HL-60 (cell line): ENCODE measurements at regions not wholly inside any gene's neighbourhood (a gene's known extent, or its start where the extent isn't known, plus 50 kb on each side); places are given as distances from the start of the nearest gene placed in this dataset.

Source experiments
- DNase-seq, 2 experiments: peaks; one replicate each; pipeline ENCODE4 v3.0.0-alpha.2; 2010 to 2020; ENCODE audit warnings: low read depth in 1 of 2, low spot score in 1 of 2
- H3K27ac ChIP-seq: fragments of 250-450 bp; sonication (Bioruptor Pico); replicated peaks from 2 replicates; pipeline ENCODE4 v1.5.1; 2020; ENCODE audit warnings: mild to moderate bottlenecking, moderate library complexity
- H3K27me3 ChIP-seq: fragments of 250-450 bp; sonication (Bioruptor Pico); 2 replicates; pipeline ENCODE4 v1.5.1; 2021; ENCODE audit warnings: mild to moderate bottlenecking, moderate library complexity; ENCODE audit not compliant: insufficient read depth, poor library complexity, severe bottlenecking
- H3K4me3 ChIP-seq: replicated peaks from 2 replicates; pipeline ENCODE4 v1.5.1; 2011; ENCODE audit warnings: mild to moderate bottlenecking, control low read depth, low read length; ENCODE audit not compliant: insufficient read depth
- CTCF ChIP-seq: IDR thresholded peaks from one replicate; pipeline ENCODE4 v1.5.1; 2011; ENCODE audit warnings: low read length, control low read depth, inconsistent platforms; ENCODE audit not compliant: insufficient read depth
- GABPA ChIP-seq: IDR thresholded peaks from 2 replicates; pipeline ENCODE4 v1.6.1; 2012; ENCODE audit warnings: low read depth
- POLR2AphosphoS5 ChIP-seq: IDR thresholded peaks from 2 replicates; pipeline ENCODE4 v1.6.1; 2012; ENCODE audit warnings: low read depth
- REST ChIP-seq: IDR thresholded peaks from 2 replicates; pipeline ENCODE4 v1.6.1; 2012; ENCODE audit warnings: low read depth; ENCODE audit not compliant: insufficient replicate concordance
- SPI1 ChIP-seq: IDR thresholded peaks from 2 replicates; pipeline ENCODE4 v1.6.1; 2012; ENCODE audit warnings: low read depth, mild to moderate bottlenecking, borderline replicate concordance

GRCh38 chr4:4605849-4606248, 64.0 kb upstream of the STX18 start:
- Histone ChIP-seq H3K4me3 (no peak overlapping the region), H3K27me3 (no peaks in the 10 kb centered on the region), H3K27ac (no peak overlapping the region)
- TF ChIP-seq SPI1 (no peak), GABPA (no peak), POLR2AphosphoS5 (no peak), REST (no peak), CTCF (no peak)
- no peak for DNase-seq

GRCh38 chr4:4603592-4603991, 61.7 kb upstream of the STX18 start:
- Histone ChIP-seq H3K27ac (no peak overlapping the region), H3K27me3 (no peaks in the 10 kb centered on the region), H3K4me3 (no peak overlapping the region)
- no peak for TF ChIP-seq SPI1
- no peak for TF ChIP-seq REST
- no peak for TF ChIP-seq POLR2AphosphoS5
- no peak for TF ChIP-seq GABPA
- TF ChIP-seq CTCF = no peak
- DNase-seq = no peak

GRCh38 chr4:4603067-4603466, 61.2 kb upstream of the STX18 start:
- Histone ChIP-seq H3K4me3 (no peak overlapping the region), H3K27ac (no peak overlapping the region), H3K27me3 (no peaks in the 10 kb centered on the region)
- TF ChIP-seq CTCF = no peak
- TF ChIP-seq REST = no peak
- no peak for TF ChIP-seq SPI1
- no peak for TF ChIP-seq POLR2AphosphoS5
- no peak for TF ChIP-seq GABPA
- DNase-seq = no peak
